Stimulated activated effector memory CD8-positive, alpha-beta T cell treated with anti-CD3 and anti-CD28 coated beads, Interleukin-12 subunit alpha, Interleukin-12 subunit beta, amount 100 ng/mL, for 72 hours (primary cell): ENCODE measurements at regions not wholly inside any gene's neighbourhood (a gene's known extent, or its start where the extent isn't known, plus 50 kb on each side); places are given as distances from the start of the nearest gene placed in this dataset.

Experiments
- ATAC-seq: fragments of 150-1000 bp; cut with Tn5 transposase; 2 replicates; pipeline ENCODE4 v1.10.0; 2021
- DNase-seq, 2 donors: peaks; one replicate each; pipeline ENCODE4 v3.0.0; 2021 to 2022; ENCODE audit warnings: low spot score in 2 of 2
- H3K27ac Mint-ChIP-seq: one replicate; pipeline ENCODE4 v1.8.0; 2022; ENCODE audit warnings: mild to moderate bottlenecking, mixed read lengths
- H3K36me3 Mint-ChIP-seq: one replicate; pipeline ENCODE4 v1.8.0; 2022; ENCODE audit warnings: mild to moderate bottlenecking, mixed read lengths
- H3K4me1 Mint-ChIP-seq: one replicate; pipeline ENCODE4 v1.8.0; 2022; ENCODE audit warnings: mixed read lengths
- H3K4me3 Mint-ChIP-seq: one replicate; pipeline ENCODE4 v1.8.0; 2022; ENCODE audit warnings: mild to moderate bottlenecking, mixed read lengths
- H3K9me3 Mint-ChIP-seq: one replicate; pipeline ENCODE4 v1.8.0; 2022; ENCODE audit warnings: mixed read lengths

DNA sequence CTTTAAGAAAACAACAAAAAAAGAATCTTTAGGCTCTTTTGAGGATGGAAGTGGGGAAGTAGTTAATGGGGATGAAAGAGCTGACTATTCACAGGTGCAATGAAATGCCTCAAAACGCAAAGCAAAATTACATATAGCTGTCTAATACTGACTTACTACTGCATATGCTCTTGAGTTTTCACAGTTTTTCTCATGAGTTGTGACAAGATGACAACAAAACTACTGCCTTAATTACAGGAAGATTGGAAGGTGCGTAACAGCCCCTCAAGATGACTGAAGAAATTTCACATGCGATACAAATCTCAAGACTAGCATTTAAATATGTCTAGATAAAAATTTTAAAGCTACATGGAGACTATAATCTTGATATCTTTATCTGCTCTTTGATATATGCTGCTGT is 547.8 kb upstream of the POU3F2 start:
- Mint-ChIP-seq H3K4me3 (no peak overlapping the region), H3K36me3 (no peaks in the 10 kb centered on the region), H3K9me3 (peaks cover 7% of the 10 kb centered on the region), H3K4me1 (no peaks in the 10 kb centered on the region), H3K27ac (no peak overlapping the region)
- DNase-seq (no peak), ATAC-seq (no peak)

DNA sequence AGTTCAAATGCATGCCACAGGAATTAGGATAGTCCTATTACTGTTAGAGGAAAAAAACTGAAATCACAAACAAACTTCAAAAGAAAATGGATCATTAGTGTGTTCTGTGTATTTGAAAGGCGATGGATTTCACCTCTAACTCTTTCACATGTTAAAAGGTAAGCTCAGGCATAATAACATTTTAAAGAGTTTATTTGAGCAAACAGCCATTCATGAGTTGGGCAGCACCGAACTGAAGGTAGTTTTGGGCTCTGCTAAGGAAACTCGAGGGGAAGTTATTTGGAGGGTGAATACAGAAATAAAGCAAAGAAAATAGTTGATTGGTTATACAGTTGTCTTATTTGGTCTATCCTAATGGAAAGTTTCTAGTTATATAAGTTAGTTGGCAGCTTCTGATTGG is 546.5 kb upstream of the POU3F2 start:
- no peak for DNase-seq
- no peak overlapping the region for H3K4me3 Mint-ChIP-seq
- no peaks in the 10 kb centered on the region for H3K36me3 Mint-ChIP-seq
- H3K27ac Mint-ChIP-seq, result no peak overlapping the region
- H3K9me3 Mint-ChIP-seq, result peaks cover 4% of the 10 kb centered on the region
- H3K4me1 Mint-ChIP-seq, result no peaks in the 10 kb centered on the region
- no peak for ATAC-seq

DNA sequence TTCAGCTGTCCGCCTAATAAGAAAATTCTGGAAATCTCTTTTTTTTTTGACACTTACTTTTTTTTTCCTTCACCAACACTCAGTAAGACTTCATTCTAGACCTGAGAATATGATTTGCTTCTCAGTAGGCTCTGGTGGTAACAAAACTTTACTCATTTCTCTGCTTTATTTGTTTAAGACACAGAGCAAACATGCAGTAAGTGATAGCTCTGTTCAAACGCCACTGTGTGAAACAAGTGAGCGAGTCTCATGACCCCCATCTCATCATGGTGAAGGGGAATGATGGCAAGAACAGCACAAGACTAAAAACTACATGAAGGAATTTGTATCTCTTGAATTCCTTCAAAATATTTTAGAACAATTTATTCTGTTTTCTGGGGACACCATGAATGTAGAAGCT is 541.6 kb upstream of the POU3F2 start:
- Mint-ChIP-seq H3K27ac (no peak overlapping the region), H3K9me3 (peaks cover 4% of the 10 kb centered on the region), H3K4me3 (no peak overlapping the region), H3K4me1 (no peaks in the 10 kb centered on the region), H3K36me3 (no peaks in the 10 kb centered on the region)
- no peak for ATAC-seq
- DNase-seq, result no peak

DNA sequence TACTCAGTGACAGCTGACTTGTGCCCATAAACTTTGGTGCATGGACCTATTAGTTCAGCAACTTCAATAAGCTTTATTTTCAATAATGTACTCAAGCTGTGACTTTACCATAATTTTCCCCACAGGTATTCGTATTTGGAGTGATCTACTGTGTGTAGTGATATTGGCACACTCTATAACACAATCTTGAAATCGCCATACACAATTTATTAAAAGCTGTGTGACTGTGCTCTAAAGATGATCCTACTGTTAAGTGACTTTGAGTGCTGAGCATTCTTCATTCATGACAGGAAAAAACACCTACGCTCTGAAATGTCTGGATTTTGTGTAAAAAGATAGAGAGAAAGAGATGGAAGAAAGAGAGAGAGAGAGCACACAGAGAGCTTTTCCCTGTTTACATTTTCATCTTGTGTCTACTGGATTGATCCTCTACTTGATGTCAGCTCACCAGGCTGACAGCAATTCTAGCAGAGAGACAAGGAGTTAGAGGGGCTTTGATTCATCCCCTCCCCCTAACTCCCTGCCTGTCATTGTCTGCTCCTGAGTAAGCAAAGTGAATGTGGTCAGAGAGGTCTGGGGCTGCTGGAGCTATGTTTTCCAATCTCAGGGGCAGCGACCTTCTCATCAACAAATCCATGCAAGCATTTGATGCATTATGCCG is 538.7 kb upstream of the POU3F2 start:
- no peak for DNase-seq
- Mint-ChIP-seq H3K27ac (no peak overlapping the region), H3K36me3 (no peaks in the 10 kb centered on the region), H3K9me3 (peaks cover 4% of the 10 kb centered on the region), H3K4me3 (no peak overlapping the region), H3K4me1 (no peaks in the 10 kb centered on the region)
- no peak for ATAC-seq

DNA sequence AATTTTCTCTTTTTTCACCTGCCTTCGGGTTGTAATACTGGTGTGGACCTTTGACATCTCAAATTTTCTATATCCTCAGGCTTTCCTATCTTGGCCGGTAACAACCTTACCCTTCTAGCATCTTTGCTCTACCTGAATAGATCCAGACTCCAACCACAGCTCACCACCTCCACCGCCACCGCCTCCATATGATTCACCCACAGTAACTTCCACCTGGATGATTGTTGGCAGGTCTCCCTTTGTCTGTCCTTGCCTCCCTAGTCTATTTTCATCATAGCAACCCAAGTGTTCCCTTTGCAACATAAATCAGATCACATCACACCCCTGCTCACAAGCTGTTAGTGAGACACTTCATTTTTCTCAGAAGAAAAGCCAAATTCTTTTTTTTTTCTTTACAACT is 525.8 kb upstream of the POU3F2 start:
- no peaks in the 10 kb centered on the region for H3K36me3 Mint-ChIP-seq
- ATAC-seq, result no peak
- no peak overlapping the region for H3K4me3 Mint-ChIP-seq
- no peak overlapping the region for H3K27ac Mint-ChIP-seq
- H3K9me3 Mint-ChIP-seq, result peaks cover 13% of the 10 kb centered on the region
- H3K4me1 Mint-ChIP-seq, result no peaks in the 10 kb centered on the region
- no peak for DNase-seq

DNA sequence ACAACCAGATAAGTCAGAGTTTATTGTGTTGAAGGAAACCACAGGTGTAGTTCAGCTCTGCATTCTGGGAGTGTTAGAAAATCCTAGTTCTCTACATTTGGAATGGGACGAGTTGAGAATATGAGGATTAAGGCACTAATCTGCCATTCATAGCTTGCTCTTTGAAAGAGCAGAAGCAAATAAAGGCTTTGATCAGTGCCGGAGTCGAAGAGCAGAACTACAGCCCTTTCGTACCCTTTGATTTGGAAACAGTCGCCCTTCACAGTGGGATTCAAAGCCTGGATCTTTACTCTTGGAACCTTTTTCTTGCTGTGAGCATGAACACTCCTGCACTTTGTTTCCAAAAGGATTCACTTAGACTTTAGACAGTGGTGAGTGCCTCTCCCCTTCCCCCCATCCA is 523.9 kb upstream of the POU3F2 start:
- H3K36me3 Mint-ChIP-seq, result no peaks in the 10 kb centered on the region
- ATAC-seq, result no peak
- no peak overlapping the region for H3K27ac Mint-ChIP-seq
- H3K4me1 Mint-ChIP-seq, result no peaks in the 10 kb centered on the region
- no peak overlapping the region for H3K4me3 Mint-ChIP-seq
- DNase-seq, result no peak
- peaks cover 9% of the 10 kb centered on the region for H3K9me3 Mint-ChIP-seq

DNA sequence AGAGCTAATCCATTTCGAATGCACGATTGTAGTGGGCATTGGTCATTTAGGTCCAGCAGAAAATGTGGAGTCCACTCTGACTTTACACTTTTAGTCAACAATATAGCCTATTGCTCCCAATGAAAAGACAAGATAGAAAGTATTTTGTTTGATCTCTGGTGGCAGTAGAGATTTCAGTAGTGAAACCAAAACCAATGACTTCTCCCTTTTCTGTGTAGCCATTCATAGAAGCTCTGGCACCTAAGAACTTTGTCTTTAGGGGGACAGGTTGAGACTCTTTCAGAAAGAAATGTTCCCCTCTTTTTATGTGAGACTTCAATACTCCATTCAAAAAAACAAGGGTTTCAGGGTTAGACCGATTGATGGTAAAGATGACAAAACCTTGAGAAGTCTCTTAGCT is 510.8 kb upstream of the POU3F2 start:
- no peak overlapping the region for H3K4me3 Mint-ChIP-seq

DNA sequence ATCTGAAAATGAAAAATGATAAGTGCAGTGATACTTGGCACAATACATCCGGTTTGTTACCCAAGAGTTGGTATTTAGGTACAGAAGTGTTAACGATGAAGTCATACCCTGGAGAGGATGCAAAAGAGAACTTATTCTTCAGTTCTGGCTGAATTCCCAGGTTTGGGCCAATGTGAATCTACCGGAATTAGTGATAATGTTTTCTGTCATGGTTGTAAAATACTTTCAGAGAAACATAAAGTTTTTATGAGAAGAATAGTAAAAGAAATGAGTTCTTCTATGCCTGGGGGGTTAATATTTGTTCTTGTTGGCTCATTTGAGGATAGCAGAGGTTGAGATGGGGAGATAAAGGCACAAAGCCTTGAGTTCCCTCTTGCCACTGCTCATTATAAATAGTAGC is 509.9 kb upstream of the POU3F2 start:
- peaks cover 7% of the 10 kb centered on the region for H3K9me3 Mint-ChIP-seq
- H3K4me1 Mint-ChIP-seq, result no peaks in the 10 kb centered on the region
- DNase-seq (no peak), ATAC-seq (no peak)
- H3K27ac Mint-ChIP-seq, result no peak overlapping the region
- no peak overlapping the region for H3K4me3 Mint-ChIP-seq
- H3K36me3 Mint-ChIP-seq, result no peaks in the 10 kb centered on the region

More for the DNA sequence above, 510.8 kb upstream of the POU3F2 start:
- no peaks in the 10 kb centered on the region for H3K36me3 Mint-ChIP-seq
- no peak overlapping the region for H3K27ac Mint-ChIP-seq
- no peak for ATAC-seq
- DNase-seq, result no peak
- no peaks in the 10 kb centered on the region for H3K4me1 Mint-ChIP-seq
- peaks cover 7% of the 10 kb centered on the region for H3K9me3 Mint-ChIP-seq

DNA sequence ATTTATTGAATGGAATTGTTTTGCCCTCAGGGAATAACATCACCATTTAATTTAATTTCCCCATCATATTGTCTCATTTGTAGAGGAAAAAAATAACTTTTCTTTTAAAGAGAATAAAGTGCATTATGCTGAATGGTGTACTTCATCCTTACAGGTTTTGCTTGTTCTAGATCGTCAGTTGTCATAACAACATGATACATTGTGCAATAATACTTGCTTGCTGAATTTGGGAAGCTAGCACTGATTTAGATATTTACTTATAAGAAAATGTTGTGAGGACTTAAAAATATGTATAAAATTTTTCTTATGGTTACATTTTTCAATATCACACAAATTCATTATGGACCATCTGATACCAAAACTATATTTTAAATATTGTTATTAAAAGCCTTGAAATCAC is 509.0 kb upstream of the POU3F2 start:
- H3K9me3 Mint-ChIP-seq, result peaks cover 7% of the 10 kb centered on the region
- ATAC-seq, result no peak
- H3K36me3 Mint-ChIP-seq, result no peaks in the 10 kb centered on the region
- H3K4me1 Mint-ChIP-seq, result no peaks in the 10 kb centered on the region
- DNase-seq, result no peak
- no peak overlapping the region for H3K27ac Mint-ChIP-seq
- no peak overlapping the region for H3K4me3 Mint-ChIP-seq

DNA sequence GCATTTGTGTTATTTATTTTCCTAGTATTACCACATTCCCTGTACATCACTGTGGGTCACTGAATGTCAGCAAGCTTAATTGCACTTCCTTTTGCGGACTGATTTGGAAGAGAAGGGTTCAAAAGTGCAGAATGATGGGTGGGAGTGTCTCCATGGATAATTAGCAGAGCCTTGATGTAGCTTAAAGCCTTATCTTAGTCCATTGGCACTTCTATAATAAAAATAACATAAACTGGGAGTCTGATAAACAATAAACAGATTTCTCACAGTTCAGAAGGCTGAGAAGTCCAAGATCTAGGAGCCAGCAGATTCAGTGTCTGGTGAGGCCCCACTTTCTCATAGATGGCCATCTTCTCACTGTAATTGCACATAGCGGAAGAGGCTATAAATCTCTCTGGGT is 501.1 kb upstream of the POU3F2 start:
- Mint-ChIP-seq H3K4me3 (no peak overlapping the region), H3K27ac (no peak overlapping the region), H3K9me3 (peaks cover 3% of the 10 kb centered on the region), H3K4me1 (no peaks in the 10 kb centered on the region), H3K36me3 (no peaks in the 10 kb centered on the region)
- ATAC-seq (no peak), DNase-seq (no peak)

DNA sequence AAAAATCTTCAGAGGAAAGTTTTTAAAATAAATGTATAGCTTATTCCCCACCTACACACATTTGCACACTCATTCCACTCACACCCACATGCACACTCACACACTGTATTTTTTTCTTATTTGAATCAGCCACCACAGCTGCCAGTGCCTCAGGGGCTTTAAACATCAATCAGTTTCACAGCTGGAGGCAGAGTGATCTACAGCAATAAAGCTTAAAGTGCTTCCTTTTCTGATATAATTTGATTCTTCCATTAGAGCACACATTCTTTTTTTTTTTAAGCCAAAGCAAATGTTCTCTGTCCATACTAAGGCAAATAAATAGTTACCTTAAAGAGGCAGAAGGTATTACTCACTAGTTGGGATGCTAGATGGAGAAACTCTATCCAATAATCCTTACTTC is 498.8 kb upstream of the POU3F2 start:
- Mint-ChIP-seq H3K4me1 (no peaks in the 10 kb centered on the region), H3K27ac (no peak overlapping the region), H3K4me3 (no peak overlapping the region), H3K9me3 (peaks cover 3% of the 10 kb centered on the region), H3K36me3 (no peaks in the 10 kb centered on the region)
- ATAC-seq (no peak), DNase-seq (no peak)

DNA sequence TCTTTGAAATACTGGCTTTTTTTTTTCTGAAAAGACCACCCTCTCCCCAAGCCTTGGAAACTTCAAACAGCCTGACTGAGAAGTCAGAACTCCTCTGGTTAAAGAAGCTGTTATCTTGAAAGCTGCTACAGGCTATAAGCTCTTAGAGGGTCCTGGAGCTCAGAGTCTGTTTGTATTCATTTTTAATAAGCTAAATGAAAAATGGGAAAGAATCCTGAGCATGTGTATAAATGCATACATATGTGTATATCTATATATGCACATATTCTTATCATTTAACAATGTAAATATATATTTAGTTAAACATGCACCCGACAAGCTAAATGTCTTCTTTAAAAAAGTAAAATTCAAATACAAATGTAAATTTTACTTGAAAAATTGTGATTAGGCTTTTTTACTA is 494.9 kb upstream of the POU3F2 start:
- no peaks in the 10 kb centered on the region for H3K4me1 Mint-ChIP-seq
- no peak overlapping the region for H3K4me3 Mint-ChIP-seq
- H3K9me3 Mint-ChIP-seq, result peaks cover 3% of the 10 kb centered on the region
- no peak overlapping the region for H3K27ac Mint-ChIP-seq
- no peaks in the 10 kb centered on the region for H3K36me3 Mint-ChIP-seq
- no peak for ATAC-seq
- no peak for DNase-seq

DNA sequence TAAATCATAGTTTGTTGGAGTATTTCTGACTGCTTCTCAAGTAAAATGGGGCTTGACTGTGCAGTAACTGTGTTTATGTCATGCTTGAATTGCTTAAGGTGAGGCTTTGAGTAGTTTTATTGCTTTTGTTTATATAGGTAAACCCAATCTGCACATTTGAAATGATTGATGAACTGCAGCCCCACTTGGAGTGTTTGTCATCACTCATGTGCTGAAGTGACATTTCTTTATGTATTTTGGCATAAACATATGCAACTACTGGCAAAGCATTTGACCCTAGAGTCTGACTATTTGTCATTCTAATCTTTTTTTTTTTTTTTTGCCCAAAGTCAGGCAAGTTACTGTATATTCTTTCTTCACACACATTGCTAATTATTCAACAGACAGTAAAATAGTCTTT is 491.4 kb upstream of the POU3F2 start:
- Mint-ChIP-seq H3K9me3 (peaks cover 4% of the 10 kb centered on the region), H3K27ac (no peak overlapping the region), H3K36me3 (no peaks in the 10 kb centered on the region), H3K4me3 (no peak overlapping the region), H3K4me1 (no peaks in the 10 kb centered on the region)
- DNase-seq (no peak), ATAC-seq (no peak)

DNA sequence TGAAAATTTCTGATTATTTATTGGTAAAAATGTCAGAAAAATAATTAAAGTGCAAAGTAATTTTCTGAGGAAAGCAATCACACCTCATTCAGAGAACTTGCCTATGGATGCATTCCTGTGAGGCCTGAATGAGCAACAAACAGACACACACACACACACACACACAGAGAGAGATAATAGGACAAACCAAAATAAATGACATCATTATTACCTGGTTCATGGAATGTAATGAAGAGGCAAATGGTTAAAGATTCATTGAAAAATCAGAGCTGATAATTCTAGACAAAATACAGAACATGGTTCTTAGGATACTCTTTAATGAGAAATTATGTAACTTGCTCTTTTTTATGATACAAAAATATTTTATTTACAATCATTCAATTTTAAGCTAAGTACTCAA is 490.6 kb upstream of the POU3F2 start:
- Mint-ChIP-seq H3K4me3 (no peak overlapping the region), H3K27ac (no peak overlapping the region), H3K36me3 (no peaks in the 10 kb centered on the region), H3K4me1 (no peaks in the 10 kb centered on the region), H3K9me3 (peaks cover 2% of the 10 kb centered on the region)
- DNase-seq, result no peak
- no peak for ATAC-seq

DNA sequence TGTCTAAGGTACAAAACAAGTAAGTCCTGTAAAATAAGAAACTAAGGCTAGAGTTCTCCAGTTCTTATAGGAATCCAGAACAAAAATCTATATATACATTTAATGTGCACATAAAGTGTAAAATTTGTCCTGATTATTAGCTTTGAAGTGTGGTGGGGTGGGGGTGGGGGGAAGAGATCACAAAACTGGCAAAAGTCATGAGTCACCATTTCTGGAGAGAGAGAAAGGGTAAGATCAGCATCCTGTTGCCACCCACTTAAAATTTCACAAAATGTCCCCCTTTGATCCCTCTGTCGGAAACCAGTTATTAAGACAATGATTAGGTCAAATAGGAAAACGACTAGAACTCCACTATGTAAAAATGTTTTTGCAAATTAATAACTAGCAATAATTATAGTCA is 482.0 kb upstream of the POU3F2 start:
- H3K4me1 Mint-ChIP-seq, result no peaks in the 10 kb centered on the region
- DNase-seq (no peak), ATAC-seq (no peak)

DNA sequence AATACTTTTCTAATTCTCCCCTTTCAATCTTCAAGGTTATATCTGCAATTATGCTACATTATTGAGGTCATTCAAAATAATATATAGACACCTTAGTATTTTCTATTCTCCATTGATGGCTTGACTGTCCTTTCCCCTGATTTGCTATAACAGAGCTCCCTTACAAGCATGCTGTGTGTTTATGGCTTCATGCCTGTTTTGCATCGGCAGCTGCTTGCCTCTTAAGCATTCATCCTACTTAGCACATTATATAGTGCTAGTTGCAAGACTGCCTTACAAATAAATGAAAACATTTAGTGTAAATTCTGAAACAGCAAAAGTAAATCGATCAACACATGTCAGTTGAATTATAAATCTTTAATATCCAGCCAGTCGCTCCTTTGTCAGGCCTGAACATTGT is 476.2 kb upstream of the POU3F2 start:
- ATAC-seq (no peak), DNase-seq (no peak)
- no peak overlapping the region for H3K4me3 Mint-ChIP-seq
- no peaks in the 10 kb centered on the region for H3K9me3 Mint-ChIP-seq
- no peaks in the 10 kb centered on the region for H3K4me1 Mint-ChIP-seq
- H3K36me3 Mint-ChIP-seq, result no peaks in the 10 kb centered on the region
- H3K27ac Mint-ChIP-seq, result no peak overlapping the region

More for the DNA sequence above, 482.0 kb upstream of the POU3F2 start:
- no peak overlapping the region for H3K4me3 Mint-ChIP-seq
- H3K27ac Mint-ChIP-seq, result no peak overlapping the region
- peaks cover 4% of the 10 kb centered on the region for H3K9me3 Mint-ChIP-seq
- no peaks in the 10 kb centered on the region for H3K36me3 Mint-ChIP-seq

DNA sequence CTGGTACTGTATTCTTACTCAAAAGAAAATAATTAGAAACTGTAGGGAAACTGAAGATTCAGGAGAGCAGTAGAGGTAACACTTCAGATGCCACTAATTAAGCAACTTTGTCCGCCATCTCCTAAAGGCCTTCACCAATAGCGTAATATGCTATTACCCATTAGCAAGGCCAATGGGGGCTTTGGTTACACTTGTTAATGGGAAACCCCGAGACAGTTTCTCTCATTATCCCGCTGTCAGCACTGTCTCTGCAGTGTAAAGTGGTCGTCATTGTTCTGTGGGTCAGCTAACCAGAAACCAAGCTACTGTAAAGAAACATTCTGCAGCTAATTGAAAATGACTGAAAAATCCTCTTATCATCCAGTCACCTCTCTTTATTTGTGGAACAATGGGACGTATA is 468.0 kb upstream of the POU3F2 start:
- H3K36me3 Mint-ChIP-seq, result no peaks in the 10 kb centered on the region
- no peak for DNase-seq
- no peak overlapping the region for H3K27ac Mint-ChIP-seq
- no peaks in the 10 kb centered on the region for H3K4me1 Mint-ChIP-seq
- no peak overlapping the region for H3K4me3 Mint-ChIP-seq
- H3K9me3 Mint-ChIP-seq, result peaks cover 10% of the 10 kb centered on the region
- ATAC-seq, result no peak
